ENCODE measurements at regions not wholly inside any gene's neighbourhood (a gene's known extent, or its start where the extent isn't known, plus 50 kb on each side); places are given as distances from the start of the nearest gene placed in this dataset.

- H3K27ac ChIP-seq: no peak overlapping the region
- no peak for TF ChIP-seq CTCF (IDR thresholded peaks at IDR 0.05 in 8 of 11, conservative IDR thresholded peaks at IDR 0.05 in 3 of 11)
- no peak for TF ChIP-seq POLR2A (IDR thresholded peaks at IDR 0.05)
- TF ChIP-seq POLR2AphosphoS5 (IDR thresholded peaks at IDR 0.05): no peak
- H3K36me3 ChIP-seq: no peaks in the 10 kb centered on the region
- no peaks in the 10 kb centered on the region for H3K27me3 ChIP-seq (replicated peaks in 1 of 7)
- H3K9me3 ChIP-seq: peaks cover 0 to 36% (median 25%) of the 10 kb centered on the region in 8 donors
- no peaks in the 10 kb centered on the region for H3K4me1 ChIP-seq
- no peak for DNase-seq
- 23 to 50% (median 45%) methylated on average over 2 of the region's 2 CpGs for WGBS, 5 donors
- no peak overlapping the region for H3K4me3 ChIP-seq
- intact Hi-C loops (cut with DNase I; ENCODE audit: low total_unique reads): no loop called here
These were observed 678.0 kb upstream of the USP24 start for GRCh38 chr1:55893155-55893554.

GRCh38 chr1:55888685-55889317 is 673.6 kb upstream of the USP24 start:
- Histone ChIP-seq H3K36me3 (no peaks in the 10 kb centered on the region), H3K4me1 (no peaks in the 10 kb centered on the region), H3K27me3 (replicated peaks in 1 of 7) (no peaks in the 10 kb centered on the region), H3K27ac (no peak overlapping the region), H3K4me3 (no peak overlapping the region), H3K9me3 (peaks cover 0 to 20% (median 18%) of the 10 kb centered on the region in 8 donors)
- WGBS, 5 donors: 91 to 99% (median 98%) methylated on average over 3 of the region's 3 CpGs
- intact Hi-C loops (cut with DNase I; ENCODE audit: low total_unique reads): no loop called here
- no peak for TF ChIP-seq CTCF (IDR thresholded peaks at IDR 0.05 in 8 of 11, conservative IDR thresholded peaks at IDR 0.05 in 3 of 11)
- no peak for TF ChIP-seq POLR2A (IDR thresholded peaks at IDR 0.05)
- TF ChIP-seq POLR2AphosphoS5 (IDR thresholded peaks at IDR 0.05): no peak
- DNase-seq: no peak

DNA sequence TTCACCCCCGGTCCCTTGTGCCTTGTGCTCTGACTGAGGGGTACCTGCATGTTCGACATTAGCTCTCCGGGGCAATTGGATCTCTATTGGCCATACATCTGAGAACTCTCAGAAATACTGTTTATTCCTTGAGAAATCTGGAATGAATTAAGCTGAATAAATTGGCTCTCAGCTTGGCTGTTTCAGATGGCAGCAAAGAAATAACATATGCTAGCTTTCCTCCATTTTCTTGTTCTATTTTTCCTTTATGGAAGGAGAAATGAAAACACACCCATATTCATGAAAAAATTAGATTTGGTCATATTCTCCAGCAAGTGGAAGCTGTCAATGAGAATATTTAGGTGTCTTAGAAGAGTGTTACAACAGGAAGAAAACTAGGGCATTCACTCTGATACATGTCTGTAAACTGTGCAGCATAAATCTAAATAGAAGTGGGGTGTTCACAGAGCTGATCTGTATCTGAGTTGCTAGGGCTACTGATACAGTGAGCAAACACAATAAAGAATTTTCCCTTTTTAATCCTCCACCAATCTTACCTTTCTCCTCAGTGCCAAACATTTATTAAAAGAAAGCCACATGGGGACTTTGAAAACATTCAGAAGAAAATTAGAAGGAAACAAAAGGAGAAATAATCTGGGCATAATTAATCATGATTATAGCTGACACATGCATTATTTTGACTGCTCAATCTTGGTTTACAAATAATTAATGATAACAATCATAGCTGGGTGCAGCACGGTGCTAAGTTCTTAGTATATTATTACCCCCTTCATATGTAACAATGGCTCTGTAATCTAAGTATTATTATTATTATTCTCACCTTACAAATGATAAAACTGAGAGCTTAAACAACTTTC is 671.9 kb upstream of the USP24 start:
- WGBS, 5 donors: 70 to 93% (median 85%) methylated on average over 4 of the region's 4 CpGs
- no peaks in the 10 kb centered on the region for H3K4me1 ChIP-seq
- TF ChIP-seq POLR2AphosphoS5 (IDR thresholded peaks at IDR 0.05) (no peak), POLR2A (IDR thresholded peaks at IDR 0.05) (no peak), CTCF (IDR thresholded peaks at IDR 0.05 in 8 of 11, conservative IDR thresholded peaks at IDR 0.05 in 3 of 11) (no peak)

GRCh38 chr1:55885619-55886018 is 670.5 kb upstream of the USP24 start:
- intact Hi-C loops (cut with DNase I; ENCODE audit: low total_unique reads): no loop called here
- no peaks in the 10 kb centered on the region for H3K9me3 ChIP-seq
- no peak overlapping the region for H3K27ac ChIP-seq
- H3K4me1 ChIP-seq: no peaks in the 10 kb centered on the region
- no peaks in the 10 kb centered on the region for H3K27me3 ChIP-seq (replicated peaks in 1 of 7)
- no peak overlapping the region for H3K4me3 ChIP-seq
- TF ChIP-seq POLR2AphosphoS5 (IDR thresholded peaks at IDR 0.05) (no peak), POLR2A (IDR thresholded peaks at IDR 0.05) (no peak)
- H3K36me3 ChIP-seq: no peaks in the 10 kb centered on the region
- DNase-seq: no peak
- 53 to 82% (median 63%) methylated on average over 2 of the region's 2 CpGs for WGBS, 5 donors

More for the DNA sequence above, 671.9 kb upstream of the USP24 start:
- DNase-seq: no peak
- no peaks in the 10 kb centered on the region for H3K27me3 ChIP-seq (replicated peaks in 1 of 7)
- H3K9me3 ChIP-seq: peaks cover 0 to 3% (median under 1%) of the 10 kb centered on the region in 8 donors
- H3K27ac ChIP-seq: no peak overlapping the region
- H3K36me3 ChIP-seq: no peaks in the 10 kb centered on the region
- no peak overlapping the region for H3K4me3 ChIP-seq
- intact Hi-C loops (cut with DNase I; ENCODE audit: low total_unique reads): no loop called here
